NCI-H345 (cell line): ENCODE measurements at regions not wholly inside any gene's neighbourhood (a gene's known extent, or its start where the extent isn't known, plus 50 kb on each side); places are given as distances from the start of the nearest gene placed in this dataset.

Experiments used
- DNase-seq: peaks from one replicate; lab custom pipeline; 2025; lab: John Stamatoyannopoulos, UW

DNA sequence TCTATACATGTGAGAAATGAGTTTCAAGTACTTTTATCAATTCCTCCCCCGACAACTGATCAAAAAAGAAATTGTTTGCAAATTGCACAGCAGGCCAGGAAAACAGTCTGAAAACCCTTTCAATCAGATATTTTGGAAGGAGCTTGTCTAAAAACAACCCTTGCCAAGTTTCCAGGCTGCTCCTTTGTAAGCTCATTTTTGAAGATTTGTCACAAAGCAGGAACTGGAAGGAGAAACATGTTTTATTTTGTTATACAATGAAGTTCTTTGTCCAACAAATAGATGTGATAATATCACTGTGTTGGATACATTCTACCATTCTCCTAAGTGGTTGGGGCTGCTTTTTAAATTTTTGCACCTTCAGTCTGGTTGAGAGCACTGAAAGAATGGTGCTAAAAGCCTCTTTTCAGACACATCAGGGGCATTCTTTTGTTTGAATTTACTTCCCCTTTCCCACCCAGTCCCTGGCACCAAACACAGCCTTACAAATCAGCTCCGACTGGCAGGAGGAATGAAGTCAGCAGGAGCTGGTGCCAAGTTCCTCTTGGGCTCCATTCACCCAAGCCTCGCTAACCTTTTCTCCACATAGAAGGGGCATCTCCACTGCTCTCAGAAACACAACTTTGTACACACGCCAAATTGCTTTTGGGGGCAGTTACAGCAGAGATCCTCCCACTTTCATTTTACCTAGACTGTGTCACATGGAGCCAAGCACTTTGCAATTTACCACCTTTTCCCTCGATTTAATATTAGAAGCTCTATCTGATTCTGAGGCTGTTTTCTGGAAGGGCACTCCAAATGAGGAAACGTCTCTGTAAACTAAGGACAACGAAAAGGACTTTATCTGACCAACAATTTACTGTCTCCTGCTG is 88.0 kb downstream of the C1D start:
- DNase-seq = peak; percentile 57

DNA sequence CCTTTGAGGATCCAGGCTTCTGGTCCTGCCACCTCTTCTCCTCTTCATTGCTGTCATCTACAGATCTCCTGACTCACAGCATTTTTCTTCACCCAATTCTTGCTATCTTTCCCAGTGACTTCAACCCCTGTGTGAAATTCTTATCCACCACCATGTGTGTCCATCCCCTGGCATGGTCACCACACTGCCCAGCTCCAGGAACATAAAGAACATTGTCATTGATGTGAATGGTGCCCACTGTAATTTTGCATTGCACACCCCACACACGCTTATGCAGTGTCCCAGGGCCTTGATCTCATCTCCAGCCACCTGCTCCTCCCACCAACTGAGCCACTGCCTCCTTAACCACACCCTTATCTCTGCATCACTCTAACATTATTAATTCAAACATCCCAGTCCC is 85.3 kb downstream of the C1D start:
- DNase-seq = no peak

DNA sequence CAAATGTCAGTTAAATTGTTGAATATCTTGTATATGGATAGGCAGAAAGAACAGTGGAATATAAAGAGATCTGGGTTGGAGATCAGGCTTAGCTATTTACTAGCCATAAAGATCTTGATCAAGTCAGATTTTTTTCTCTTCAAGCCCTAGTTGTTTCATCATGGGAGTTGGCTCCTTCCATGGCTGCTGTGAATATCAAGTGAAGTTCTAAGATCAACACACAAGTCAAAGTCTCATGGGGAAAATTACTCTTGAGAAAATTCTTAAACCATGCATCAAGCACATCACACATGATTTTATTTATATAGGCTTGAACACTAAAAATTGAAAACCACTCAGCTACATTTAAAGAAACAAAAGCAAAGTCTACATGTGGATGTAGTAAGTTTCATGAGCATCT is 79.8 kb downstream of the C1D start:
- no peak for DNase-seq

DNA sequence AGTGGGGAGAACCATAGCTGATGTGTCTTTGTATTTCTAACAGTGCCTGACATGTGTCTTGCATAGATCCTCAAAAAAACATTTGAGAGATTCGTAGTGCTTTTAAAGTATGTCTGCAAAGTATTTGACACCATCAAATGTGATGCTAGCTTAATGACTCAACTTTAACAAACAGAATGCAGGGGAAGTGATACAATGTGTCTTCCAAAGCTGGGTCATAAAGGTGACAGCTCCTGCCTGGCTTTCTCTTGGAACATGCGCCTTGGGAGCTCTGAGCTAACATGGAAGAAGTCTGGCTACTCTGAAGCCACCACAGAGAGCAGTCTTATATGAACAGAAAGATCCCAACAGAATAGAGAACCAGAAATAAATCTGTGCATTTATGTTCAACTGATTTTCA is 78.2 kb downstream of the C1D start:
- DNase-seq = no peak

DNA sequence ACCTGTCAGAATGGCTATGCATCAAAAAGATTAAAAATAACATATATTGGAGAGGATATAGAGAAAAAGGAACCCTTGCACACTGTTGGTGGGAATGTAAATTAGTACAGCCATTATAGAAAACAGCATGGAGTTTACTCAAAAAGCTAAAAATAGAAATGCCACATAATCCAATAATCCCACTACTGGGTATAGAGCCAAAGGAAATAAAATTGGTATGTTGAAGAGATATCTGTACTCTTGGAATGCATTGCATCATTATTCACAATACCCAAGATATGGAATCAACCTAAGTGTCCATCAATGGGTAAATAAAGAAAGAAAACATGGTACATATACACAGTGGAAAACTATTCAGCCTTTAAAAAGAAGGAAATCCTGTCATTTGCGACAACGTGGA is 77.2 kb downstream of the C1D start:
- no peak for DNase-seq

- no peak for DNase-seq
Observed at GRCh38 chr2:67986258-67986657, 76.5 kb downstream of the C1D start.
